ENCODE measurements at regions not wholly inside any gene's neighbourhood (a gene's known extent, or its start where the extent isn't known, plus 50 kb on each side); places are given as distances from the start of the nearest gene placed in this dataset.

DNA sequence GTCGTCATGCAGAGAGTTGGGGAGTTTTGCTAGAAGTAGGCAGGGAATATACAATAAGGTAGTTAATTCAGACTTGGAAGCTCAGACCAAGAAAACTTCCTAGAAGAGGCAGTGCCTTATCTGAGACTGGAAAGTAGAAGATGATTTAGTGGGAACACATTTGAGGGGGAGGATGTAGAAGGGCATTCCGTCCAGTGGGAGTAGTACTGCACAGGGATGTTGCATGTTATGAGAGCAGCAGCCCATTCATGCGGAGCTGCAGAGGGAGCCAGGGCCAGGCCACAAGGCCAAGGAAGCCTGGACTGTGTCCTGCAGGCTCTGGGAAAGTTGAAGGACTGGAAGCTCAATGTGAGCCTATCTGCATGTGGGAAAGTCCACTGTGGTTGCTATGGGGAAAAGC lies 344.5 kb upstream of the EEF2KMT start:
- Histone ChIP-seq H3K27ac (ENCODE audit: low read length) (no peak overlapping the region), H3K4me1 (ENCODE audit: control insufficient read depth, insufficient read depth, low read length) (no peaks in the 10 kb centered on the region), H3K9ac (ENCODE audit: low read length in 2 of 2) (no peak overlapping the region), H3K9me3 (ENCODE audit: control insufficient read depth in 2 of 2, low read length in 2 of 2) (peaks cover 0 to 3% of the 10 kb centered on the region in 2 donors), H3K27me3 (ENCODE audit: control insufficient read depth in 1 of 2, insufficient read depth in 2 of 2, low read length in 2 of 2) (no peaks in the 10 kb centered on the region), H3K36me3 (ENCODE audit: control insufficient read depth in 2 of 2, insufficient read depth in 2 of 2, low read length in 2 of 2) (no peaks in the 10 kb centered on the region), H3K4me3 (ENCODE audit: low read length in 2 of 2) (no peak overlapping the region)

DNA sequence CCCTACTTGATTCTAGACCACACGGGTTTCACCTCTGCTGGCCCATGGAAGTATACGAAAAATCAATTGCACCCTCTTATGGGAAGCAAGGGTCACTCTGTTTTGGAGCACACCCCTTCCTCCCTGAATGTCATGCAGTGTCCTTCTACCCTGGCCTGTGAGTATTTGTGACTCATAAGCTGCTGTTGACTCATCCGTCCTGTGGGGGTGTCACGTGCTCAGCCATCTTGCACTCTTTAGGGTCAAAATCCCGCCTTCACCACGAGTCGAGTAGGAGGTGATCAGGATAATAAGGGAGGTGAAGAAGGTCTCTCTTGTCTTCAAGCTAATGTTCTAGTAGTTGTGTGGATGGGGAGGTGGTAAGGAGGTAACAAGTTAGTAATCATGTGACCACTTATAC lies 341.0 kb upstream of the EEF2KMT start:
- Histone ChIP-seq H3K27me3 (ENCODE audit: control insufficient read depth in 1 of 2, insufficient read depth in 2 of 2, low read length in 2 of 2) (no peaks in the 10 kb centered on the region), H3K4me3 (ENCODE audit: low read length in 2 of 2) (no peak overlapping the region), H3K36me3 (ENCODE audit: control insufficient read depth in 2 of 2, insufficient read depth in 2 of 2, low read length in 2 of 2) (no peaks in the 10 kb centered on the region), H3K4me1 (ENCODE audit: control insufficient read depth, insufficient read depth, low read length) (no peaks in the 10 kb centered on the region), H3K9me3 (ENCODE audit: control insufficient read depth in 2 of 2, low read length in 2 of 2) (no peaks in the 10 kb centered on the region), H3K27ac (ENCODE audit: low read length) (no peak overlapping the region), H3K9ac (ENCODE audit: low read length in 2 of 2) (no peak overlapping the region)

- Histone ChIP-seq H3K9me3 (ENCODE audit: control insufficient read depth in 2 of 2, low read length in 2 of 2) (no peaks in the 10 kb centered on the region), H3K9ac (ENCODE audit: low read length in 2 of 2) (no peak overlapping the region), H3K36me3 (ENCODE audit: control insufficient read depth in 2 of 2, insufficient read depth in 2 of 2, low read length in 2 of 2) (no peaks in the 10 kb centered on the region), H3K27ac (ENCODE audit: low read length) (no peak overlapping the region), H3K4me1 (ENCODE audit: control insufficient read depth, insufficient read depth, low read length) (no peaks in the 10 kb centered on the region), H3K4me3 (ENCODE audit: low read length in 2 of 2) (no peak overlapping the region), H3K27me3 (ENCODE audit: control insufficient read depth in 1 of 2, insufficient read depth in 2 of 2, low read length in 2 of 2) (no peaks in the 10 kb centered on the region)
These were observed 336.0 kb upstream of the EEF2KMT start for GRCh38 chr16:5433587-5433986.

GRCh38 chr16:5432166-5432565 lies 334.6 kb upstream of the EEF2KMT start:
- no peaks in the 10 kb centered on the region for H3K4me1 ChIP-seq (ENCODE audit: control insufficient read depth, insufficient read depth, low read length)
- H3K4me3 ChIP-seq (ENCODE audit: low read length in 2 of 2), result no peak overlapping the region
- H3K27ac ChIP-seq (ENCODE audit: low read length), result no peak overlapping the region
- no peaks in the 10 kb centered on the region for H3K36me3 ChIP-seq (ENCODE audit: control insufficient read depth in 2 of 2, insufficient read depth in 2 of 2, low read length in 2 of 2)
- H3K27me3 ChIP-seq (ENCODE audit: control insufficient read depth in 1 of 2, insufficient read depth in 2 of 2, low read length in 2 of 2), result peaks cover 0 to 2% of the 10 kb centered on the region in 2 donors
- H3K9ac ChIP-seq (ENCODE audit: low read length in 2 of 2), result no peak overlapping the region
- no peaks in the 10 kb centered on the region for H3K9me3 ChIP-seq (ENCODE audit: control insufficient read depth in 2 of 2, low read length in 2 of 2)

DNA sequence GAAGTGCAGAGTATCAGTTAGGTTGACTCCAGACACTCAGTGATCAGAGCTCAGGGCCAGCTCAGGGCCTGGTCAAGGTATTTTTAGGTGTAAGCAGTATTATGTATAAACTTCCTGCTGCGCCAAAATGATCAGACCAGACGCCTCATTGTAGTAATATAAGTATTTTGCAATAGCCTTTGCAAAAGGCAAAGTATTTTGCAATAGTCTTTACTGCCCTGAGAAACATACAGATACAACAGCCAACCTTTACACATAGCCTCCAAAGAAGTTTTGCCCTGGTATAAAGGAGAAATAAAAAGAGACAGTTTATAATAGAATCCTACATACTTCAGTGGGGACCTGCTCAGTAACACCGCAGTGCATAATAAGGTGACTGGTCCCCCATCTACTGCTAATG lies 333.0 kb upstream of the EEF2KMT start:
- Histone ChIP-seq H3K9ac (ENCODE audit: low read length in 2 of 2) (no peak overlapping the region), H3K9me3 (ENCODE audit: control insufficient read depth in 2 of 2, low read length in 2 of 2) (no peaks in the 10 kb centered on the region), H3K4me1 (ENCODE audit: control insufficient read depth, insufficient read depth, low read length) (no peaks in the 10 kb centered on the region), H3K27me3 (ENCODE audit: control insufficient read depth in 1 of 2, insufficient read depth in 2 of 2, low read length in 2 of 2) (peaks cover 0 to 2% of the 10 kb centered on the region in 2 donors), H3K4me3 (ENCODE audit: low read length in 2 of 2) (no peak overlapping the region), H3K36me3 (ENCODE audit: control insufficient read depth in 2 of 2, insufficient read depth in 2 of 2, low read length in 2 of 2) (no peaks in the 10 kb centered on the region), H3K27ac (ENCODE audit: low read length) (no peak overlapping the region)

GRCh38 chr16:5428932-5429331 lies 331.3 kb upstream of the EEF2KMT start:
- Histone ChIP-seq H3K4me1 (ENCODE audit: control insufficient read depth, insufficient read depth, low read length) (no peaks in the 10 kb centered on the region), H3K27me3 (ENCODE audit: control insufficient read depth in 1 of 2, insufficient read depth in 2 of 2, low read length in 2 of 2) (peaks cover 0 to 2% of the 10 kb centered on the region in 2 donors), H3K9ac (ENCODE audit: low read length in 2 of 2) (no peak overlapping the region), H3K9me3 (ENCODE audit: control insufficient read depth in 2 of 2, low read length in 2 of 2) (no peaks in the 10 kb centered on the region), H3K36me3 (ENCODE audit: control insufficient read depth in 2 of 2, insufficient read depth in 2 of 2, low read length in 2 of 2) (no peaks in the 10 kb centered on the region), H3K4me3 (ENCODE audit: low read length in 2 of 2) (no peak overlapping the region), H3K27ac (ENCODE audit: low read length) (no peak overlapping the region)

DNA sequence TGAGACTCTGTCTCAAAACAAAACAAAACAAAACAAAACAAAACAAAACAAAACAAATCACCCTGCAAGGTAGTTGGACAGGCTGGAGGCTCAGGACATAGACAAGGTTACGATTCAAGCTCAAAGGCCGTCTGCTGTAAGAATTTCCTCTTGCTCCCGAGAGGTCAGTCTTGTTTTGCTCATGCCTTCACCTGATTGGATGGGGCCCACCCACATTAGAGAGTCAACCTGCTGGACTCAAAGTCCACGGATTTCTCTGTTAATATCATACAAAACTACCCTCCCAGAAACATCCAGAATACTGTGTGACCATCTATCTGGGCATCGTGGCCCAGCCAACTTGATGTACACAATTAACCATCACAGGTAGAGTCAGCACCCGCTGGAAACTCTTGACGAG lies 330.0 kb upstream of the EEF2KMT start:
- H3K27me3 ChIP-seq (ENCODE audit: control insufficient read depth in 1 of 2, insufficient read depth in 2 of 2, low read length in 2 of 2), result peaks cover 0 to 2% of the 10 kb centered on the region in 2 donors
- H3K9me3 ChIP-seq (ENCODE audit: control insufficient read depth in 2 of 2, low read length in 2 of 2), result no peaks in the 10 kb centered on the region
- H3K4me3 ChIP-seq (ENCODE audit: low read length in 2 of 2), result no peak overlapping the region
- H3K36me3 ChIP-seq (ENCODE audit: control insufficient read depth in 2 of 2, insufficient read depth in 2 of 2, low read length in 2 of 2), result no peaks in the 10 kb centered on the region
- H3K27ac ChIP-seq (ENCODE audit: low read length), result no peak overlapping the region
- no peaks in the 10 kb centered on the region for H3K4me1 ChIP-seq (ENCODE audit: control insufficient read depth, insufficient read depth, low read length)
- H3K9ac ChIP-seq (ENCODE audit: low read length in 2 of 2), result no peak overlapping the region

GRCh38 chr16:5422643-5423496 lies 325.3 kb upstream of the EEF2KMT start:
- Histone ChIP-seq H3K4me3 (ENCODE audit: low read length in 2 of 2) (no peak overlapping the region), H3K27ac (ENCODE audit: low read length) (no peak overlapping the region), H3K9ac (ENCODE audit: low read length in 2 of 2) (no peak overlapping the region), H3K4me1 (ENCODE audit: control insufficient read depth, insufficient read depth, low read length) (no peaks in the 10 kb centered on the region), H3K36me3 (ENCODE audit: control insufficient read depth in 2 of 2, insufficient read depth in 2 of 2, low read length in 2 of 2) (no peaks in the 10 kb centered on the region), H3K27me3 (ENCODE audit: control insufficient read depth in 1 of 2, insufficient read depth in 2 of 2, low read length in 2 of 2) (peaks cover 0 to 2% of the 10 kb centered on the region in 2 donors), H3K9me3 (ENCODE audit: control insufficient read depth in 2 of 2, low read length in 2 of 2) (no peaks in the 10 kb centered on the region)

- H3K27ac ChIP-seq (ENCODE audit: low read length), result no peak overlapping the region
- no peaks in the 10 kb centered on the region for H3K4me1 ChIP-seq (ENCODE audit: control insufficient read depth, insufficient read depth, low read length)
- no peak overlapping the region for H3K9ac ChIP-seq (ENCODE audit: low read length in 2 of 2)
- no peak overlapping the region for H3K4me3 ChIP-seq (ENCODE audit: low read length in 2 of 2)
- peaks cover 0 to 2% of the 10 kb centered on the region in 2 donors for H3K27me3 ChIP-seq (ENCODE audit: control insufficient read depth in 1 of 2, insufficient read depth in 2 of 2, low read length in 2 of 2)
- H3K36me3 ChIP-seq (ENCODE audit: control insufficient read depth in 2 of 2, insufficient read depth in 2 of 2, low read length in 2 of 2), result no peaks in the 10 kb centered on the region
- peaks cover 0 to 4% of the 10 kb centered on the region in 2 donors for H3K9me3 ChIP-seq (ENCODE audit: control insufficient read depth in 2 of 2, low read length in 2 of 2)
These were observed 324.5 kb upstream of the EEF2KMT start for GRCh38 chr16:5422047-5422446.

DNA sequence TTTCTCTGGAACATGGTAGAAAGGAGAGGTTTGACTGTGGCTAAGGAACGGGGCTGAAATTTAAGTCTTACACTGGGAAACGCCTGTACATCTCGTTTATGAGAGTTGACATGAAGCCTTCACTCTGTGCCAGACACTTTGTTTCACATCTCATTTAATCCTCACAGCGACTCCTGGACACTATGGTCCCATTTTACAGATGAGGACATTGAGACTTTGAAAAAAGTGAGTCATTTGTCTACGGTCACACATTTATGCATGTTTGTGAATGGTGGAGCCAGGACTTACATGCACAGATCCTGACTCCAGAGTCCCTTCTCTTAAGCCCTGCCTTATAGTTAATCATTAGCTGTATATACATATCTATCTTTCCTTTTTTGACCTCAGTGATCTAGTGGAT lies 318.4 kb upstream of the EEF2KMT start:
- H3K36me3 ChIP-seq (ENCODE audit: control insufficient read depth in 2 of 2, insufficient read depth in 2 of 2, low read length in 2 of 2), result no peaks in the 10 kb centered on the region
- no peak overlapping the region for H3K9ac ChIP-seq (ENCODE audit: low read length in 2 of 2)
- H3K4me3 ChIP-seq (ENCODE audit: low read length in 2 of 2), result no peak overlapping the region
- no peak overlapping the region for H3K27ac ChIP-seq (ENCODE audit: low read length)
- peaks cover 0 to 9% of the 10 kb centered on the region in 2 donors for H3K9me3 ChIP-seq (ENCODE audit: control insufficient read depth in 2 of 2, low read length in 2 of 2)
- H3K4me1 ChIP-seq (ENCODE audit: control insufficient read depth, insufficient read depth, low read length), result no peaks in the 10 kb centered on the region
- H3K27me3 ChIP-seq (ENCODE audit: control insufficient read depth in 1 of 2, insufficient read depth in 2 of 2, low read length in 2 of 2), result peaks cover 0 to 2% of the 10 kb centered on the region in 2 donors

DNA sequence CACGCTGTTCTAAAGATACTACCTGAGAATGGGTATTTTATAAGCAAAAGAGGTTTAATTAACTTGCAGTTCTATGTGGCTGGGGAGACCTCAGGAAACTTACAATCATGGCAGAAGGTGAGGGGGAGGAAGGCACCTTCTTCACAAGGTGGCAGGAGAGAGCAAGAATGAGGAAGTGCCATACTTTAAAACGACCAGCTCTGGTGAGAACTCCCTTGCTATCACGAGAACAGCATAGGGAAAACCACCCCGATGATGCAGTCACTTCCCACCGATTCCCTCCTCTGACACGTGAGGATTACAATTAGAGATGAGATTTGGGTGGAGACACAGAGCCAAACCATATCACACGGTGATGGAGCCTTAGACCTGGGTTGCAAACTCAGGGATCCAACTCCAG lies 317.5 kb upstream of the EEF2KMT start:
- Histone ChIP-seq H3K4me1 (ENCODE audit: control insufficient read depth, insufficient read depth, low read length) (no peaks in the 10 kb centered on the region), H3K27ac (ENCODE audit: low read length) (no peak overlapping the region), H3K4me3 (ENCODE audit: low read length in 2 of 2) (no peak overlapping the region), H3K36me3 (ENCODE audit: control insufficient read depth in 2 of 2, insufficient read depth in 2 of 2, low read length in 2 of 2) (no peaks in the 10 kb centered on the region), H3K9ac (ENCODE audit: low read length in 2 of 2) (no peak overlapping the region), H3K9me3 (ENCODE audit: control insufficient read depth in 2 of 2, low read length in 2 of 2) (peaks cover 0 to 12% of the 10 kb centered on the region in 2 donors), H3K27me3 (ENCODE audit: control insufficient read depth in 1 of 2, insufficient read depth in 2 of 2, low read length in 2 of 2) (peaks cover 0 to 2% of the 10 kb centered on the region in 2 donors)
